ENCODE measurements at regions not wholly inside any gene's neighbourhood (a gene's known extent, or its start where the extent isn't known, plus 50 kb on each side); places are given as distances from the start of the nearest gene placed in this dataset.

DNA sequence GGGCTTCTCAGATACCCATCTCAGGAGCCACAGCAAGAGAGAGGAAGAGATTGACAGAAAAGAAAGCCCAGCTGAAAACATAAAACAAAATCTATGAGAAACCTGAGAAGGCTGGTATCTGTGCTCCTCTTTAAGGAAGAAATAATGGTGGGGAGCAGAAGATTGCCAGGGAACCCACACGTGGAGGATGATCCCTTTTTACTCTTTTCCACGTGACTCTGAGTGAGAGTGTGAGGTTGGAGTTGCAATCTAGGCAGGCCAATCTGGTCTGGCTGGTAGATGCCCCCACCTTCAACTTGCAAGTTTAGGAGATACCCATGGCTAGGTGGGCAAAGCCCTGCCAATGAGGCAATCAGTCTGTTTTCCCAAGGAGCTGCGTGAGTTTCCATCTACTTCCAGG is 202.3 kb downstream of the TENT4A start:
- TF ChIP-seq CTCF (IDR thresholded peaks at IDR 0.05), result no peak
- Mint-ChIP-seq H3K9me3 (ENCODE audit: low read depth) (peaks cover 3% of the 10 kb centered on the region), H3K27ac (ENCODE audit: unreplicated experiment) (no peak overlapping the region), H3K27me3 (ENCODE audit: low read depth) (peaks cover 2% of the 10 kb centered on the region), H3K36me3 (ENCODE audit: low read depth) (no peaks in the 10 kb centered on the region), H3K4me1 (ENCODE audit: low read depth) (no peaks in the 10 kb centered on the region), H3K4me3 (ENCODE audit: unreplicated experiment) (no peak overlapping the region)
- no peak for DNase-seq (ENCODE audit: low spot score)

DNA sequence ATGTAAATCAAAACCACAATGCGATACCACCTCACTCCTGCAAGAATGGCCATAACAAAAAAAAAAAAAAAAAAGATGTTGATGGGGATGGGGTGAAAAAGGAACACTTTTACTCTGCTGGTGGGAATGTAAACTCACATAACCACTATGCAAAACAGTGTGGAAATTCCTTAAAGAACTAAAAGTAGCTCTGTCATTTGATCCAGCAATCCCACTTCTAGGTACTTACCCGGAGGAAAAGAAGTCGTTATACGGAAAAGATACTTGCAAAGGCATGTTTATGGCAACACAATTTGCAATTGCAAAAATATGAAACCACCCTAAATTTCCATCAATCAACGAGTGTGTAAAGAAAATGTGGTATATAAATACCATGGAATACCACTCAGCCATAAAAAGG is 205.0 kb downstream of the TENT4A start:
- Mint-ChIP-seq H3K27me3 (ENCODE audit: low read depth) (no peaks in the 10 kb centered on the region), H3K9me3 (ENCODE audit: low read depth) (peaks cover 11% of the 10 kb centered on the region), H3K4me3 (ENCODE audit: unreplicated experiment) (no peak overlapping the region), H3K36me3 (ENCODE audit: low read depth) (no peaks in the 10 kb centered on the region), H3K4me1 (ENCODE audit: low read depth) (no peaks in the 10 kb centered on the region), H3K27ac (ENCODE audit: unreplicated experiment) (no peak overlapping the region)
- TF ChIP-seq CTCF (IDR thresholded peaks at IDR 0.05), result no peak
- no peak for DNase-seq (ENCODE audit: low spot score)

GRCh38 chr5:6920628-6921256 is 207.5 kb downstream of the TENT4A start:
- Mint-ChIP-seq H3K27ac (ENCODE audit: unreplicated experiment) (no peak overlapping the region), H3K36me3 (ENCODE audit: low read depth) (no peaks in the 10 kb centered on the region), H3K9me3 (ENCODE audit: low read depth) (peaks cover 8% of the 10 kb centered on the region), H3K4me1 (ENCODE audit: low read depth) (no peaks in the 10 kb centered on the region), H3K27me3 (ENCODE audit: low read depth) (no peaks in the 10 kb centered on the region), H3K4me3 (ENCODE audit: unreplicated experiment) (no peak overlapping the region)
- no peak for DNase-seq (ENCODE audit: low spot score)
- no peak for TF ChIP-seq CTCF (IDR thresholded peaks at IDR 0.05)

DNA sequence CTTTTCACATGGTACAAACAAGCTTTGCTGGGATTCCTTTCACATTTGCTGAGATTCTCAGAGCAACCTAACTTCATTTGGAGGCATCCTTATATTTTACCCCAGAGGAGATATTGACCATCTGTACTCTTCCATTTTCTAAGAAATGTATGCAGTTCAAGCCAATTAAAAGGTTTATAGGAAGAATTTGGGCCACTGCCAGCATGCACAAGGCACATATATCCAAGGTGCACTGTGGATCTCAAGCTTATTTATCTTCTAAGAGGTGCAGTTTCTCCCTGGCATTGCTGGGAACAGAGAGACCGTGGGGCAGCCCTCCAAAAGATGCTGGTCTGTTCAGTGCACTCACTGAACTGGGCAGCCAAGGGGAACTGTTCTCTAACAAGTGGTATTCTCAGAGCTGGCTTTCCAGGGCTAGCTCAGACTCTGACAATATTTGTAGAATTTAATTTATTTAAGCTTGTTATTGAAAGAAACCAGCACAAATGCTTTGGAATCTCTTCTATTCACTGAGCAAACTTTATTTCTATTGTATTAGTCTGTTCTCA is 213.3 kb downstream of the TENT4A start:
- H3K27me3 Mint-ChIP-seq (ENCODE audit: low read depth), result peaks cover 3% of the 10 kb centered on the region
- H3K4me1 Mint-ChIP-seq (ENCODE audit: low read depth), result no peaks in the 10 kb centered on the region

DNA sequence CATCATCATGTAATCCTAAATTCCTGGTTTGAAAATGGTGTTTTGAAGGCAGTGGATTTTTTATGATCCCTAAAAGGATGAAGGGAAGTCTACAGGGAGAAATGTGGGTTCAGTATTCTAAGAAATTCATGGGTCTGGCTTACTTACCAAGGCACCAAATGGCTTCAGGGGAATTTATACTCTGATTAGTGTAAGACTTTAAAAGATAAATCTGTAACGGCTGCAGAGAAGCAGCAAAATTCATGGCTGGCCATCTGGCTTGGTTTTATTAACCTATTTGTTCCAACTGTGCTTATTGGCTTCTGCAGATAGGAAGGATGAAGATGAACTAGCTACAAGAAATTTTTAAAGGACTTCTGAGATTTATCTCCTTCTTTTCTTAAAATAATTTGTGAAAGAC is 222.8 kb downstream of the TENT4A start:
- Mint-ChIP-seq H3K4me3 (ENCODE audit: unreplicated experiment) (no peak overlapping the region), H3K9me3 (ENCODE audit: low read depth) (no peaks in the 10 kb centered on the region), H3K4me1 (ENCODE audit: low read depth) (no peaks in the 10 kb centered on the region), H3K27me3 (ENCODE audit: low read depth) (peaks cover 23% of the 10 kb centered on the region), H3K36me3 (ENCODE audit: low read depth) (no peaks in the 10 kb centered on the region), H3K27ac (ENCODE audit: unreplicated experiment) (no peak overlapping the region)
- no peak for TF ChIP-seq CTCF (IDR thresholded peaks at IDR 0.05)
- no peak for DNase-seq (ENCODE audit: low spot score)

More for the DNA sequence above, 213.3 kb downstream of the TENT4A start:
- Mint-ChIP-seq H3K4me3 (ENCODE audit: unreplicated experiment) (no peak overlapping the region), H3K36me3 (ENCODE audit: low read depth) (no peaks in the 10 kb centered on the region), H3K27ac (ENCODE audit: unreplicated experiment) (no peak overlapping the region), H3K9me3 (ENCODE audit: low read depth) (peaks cover 8% of the 10 kb centered on the region)
- no peak for TF ChIP-seq CTCF (IDR thresholded peaks at IDR 0.05)
- DNase-seq (ENCODE audit: low spot score), result no peak
